ENCODE measurements at regions not wholly inside any gene's neighbourhood (a gene's known extent, or its start where the extent isn't known, plus 50 kb on each side); places are given as distances from the start of the nearest gene placed in this dataset.
"Not testable (repeated sequence)": the region's sequence is repeated elsewhere in the genome, so short reads cannot be mapped to it uniquely, and the experiment has no call there.

GRCh38 chr1:88581703-88582102 is 102.4 kb upstream of the PKN2 start:
- no peak for DNase-seq (ENCODE audit: low spot score)
- no peak overlapping the region for H3K4me3 ChIP-seq (ENCODE audit: low read length in 2 of 2)
- no peaks in the 10 kb centered on the region for H3K36me3 ChIP-seq (replicated peaks in 1 of 2; ENCODE audit: control insufficient read depth in 2 of 2, insufficient read depth in 2 of 2, low read length in 2 of 2)
- H3K14ac ChIP-seq (ENCODE audit: low read length), result no peak overlapping the region
- H3K4ac ChIP-seq (ENCODE audit: low read length), result no peak overlapping the region
- H2AFZ ChIP-seq (ENCODE audit: low read length), result no peak overlapping the region
- no peak overlapping the region for H2BK15ac ChIP-seq (ENCODE audit: low read length)
- no peak overlapping the region for H4K91ac ChIP-seq (ENCODE audit: low read depth, low read length, poor library complexity)
- no CpG with 5 or more reads among the region's 2 CpGs for WGBS, 2 donors (ENCODE audit: extremely low coverage in 2 of 2, insufficient read length in 2 of 2, insufficient replicate concordance in 1 of 2)
- H2BK120ac ChIP-seq (ENCODE audit: low read depth, low read length), result no peak overlapping the region
- H2AK5ac ChIP-seq (ENCODE audit: low read depth, low read length), result no peak overlapping the region
- no peak overlapping the region for H3K27ac ChIP-seq (replicated peaks; ENCODE audit: low read length)
- no peak overlapping the region for H4K8ac ChIP-seq (ENCODE audit: low read depth, low read length)
- no peaks in the 10 kb centered on the region for H3K4me1 ChIP-seq (ENCODE audit: control insufficient read depth in 2 of 2, insufficient read depth in 1 of 2, low read depth in 1 of 2, low read length in 2 of 2)
- H3K18ac ChIP-seq (ENCODE audit: low read length), result no peak overlapping the region
- no peak overlapping the region for H2BK12ac ChIP-seq (ENCODE audit: low read length)
- no peak overlapping the region for H2BK5ac ChIP-seq (ENCODE audit: low read length)
- no peak overlapping the region for H3K9ac ChIP-seq (ENCODE audit: low read depth, low read length, poor library complexity)
- H3K79me1 ChIP-seq (ENCODE audit: low read depth, low read length), result no peaks in the 10 kb centered on the region
- H3K9me3 ChIP-seq (replicated peaks in 1 of 2; ENCODE audit: control insufficient read depth in 2 of 2, insufficient read depth in 1 of 2, low read depth in 1 of 2, low read length in 2 of 2), result no peaks in the 10 kb centered on the region
- no peak overlapping the region for H3K23ac ChIP-seq (ENCODE audit: low read depth, low read length, poor library complexity)
- no peak overlapping the region for H3K4me2 ChIP-seq (ENCODE audit: insufficient read depth, low read length, poor library complexity, severe bottlenecking)
- H3K27me3 ChIP-seq (ENCODE audit: control insufficient read depth in 3 of 3, insufficient read depth in 3 of 3, low read depth in 1 of 3, low read length in 3 of 3), result no peaks in the 10 kb centered on the region

- Histone ChIP-seq H4K91ac (ENCODE audit: low read depth, low read length, poor library complexity) (no peak overlapping the region), H3K9ac (ENCODE audit: low read depth, low read length, poor library complexity) (no peak overlapping the region), H2AFZ (ENCODE audit: low read length) (no peak overlapping the region), H3K36me3 (replicated peaks in 1 of 2; ENCODE audit: control insufficient read depth in 2 of 2, insufficient read depth in 2 of 2, low read length in 2 of 2) (no peaks in the 10 kb centered on the region), H2BK5ac (ENCODE audit: low read length) (no peak overlapping the region), H3K4me2 (ENCODE audit: insufficient read depth, low read length, poor library complexity, severe bottlenecking) (no peak overlapping the region), H3K18ac (ENCODE audit: low read length) (no peak overlapping the region), H3K14ac (ENCODE audit: low read length) (no peak overlapping the region), H2AK5ac (ENCODE audit: low read depth, low read length) (no peak overlapping the region), H3K79me1 (ENCODE audit: low read depth, low read length) (no peaks in the 10 kb centered on the region), H2BK12ac (ENCODE audit: low read length) (no peak overlapping the region), H2BK120ac (ENCODE audit: low read depth, low read length) (no peak overlapping the region), H3K27ac (replicated peaks; ENCODE audit: low read length) (no peak overlapping the region), H3K9me3 (replicated peaks in 1 of 2; ENCODE audit: control insufficient read depth in 2 of 2, insufficient read depth in 1 of 2, low read depth in 1 of 2, low read length in 2 of 2) (no peaks in the 10 kb centered on the region), H2BK15ac (ENCODE audit: low read length) (no peak overlapping the region), H3K27me3 (ENCODE audit: control insufficient read depth in 3 of 3, insufficient read depth in 3 of 3, low read depth in 1 of 3, low read length in 3 of 3) (no peaks in the 10 kb centered on the region), H3K4me1 (ENCODE audit: control insufficient read depth in 2 of 2, insufficient read depth in 1 of 2, low read depth in 1 of 2, low read length in 2 of 2) (no peaks in the 10 kb centered on the region), H3K23ac (ENCODE audit: low read depth, low read length, poor library complexity) (no peak overlapping the region), H4K8ac (ENCODE audit: low read depth, low read length) (no peak overlapping the region), H3K4me3 (ENCODE audit: low read length in 2 of 2) (no peak overlapping the region), H3K4ac (ENCODE audit: low read length) (no peak overlapping the region)
- no peak for DNase-seq (ENCODE audit: low spot score)
Observed at GRCh38 chr1:88593358-88593757, 90.7 kb upstream of the PKN2 start.

GRCh38 chr1:88595355-88596002 is 88.6 kb upstream of the PKN2 start:
- H2BK12ac ChIP-seq (ENCODE audit: low read length), result no peak overlapping the region
- H3K4me1 ChIP-seq (ENCODE audit: control insufficient read depth in 2 of 2, insufficient read depth in 1 of 2, low read depth in 1 of 2, low read length in 2 of 2), result no peaks in the 10 kb centered on the region
- no peak overlapping the region for H2BK15ac ChIP-seq (ENCODE audit: low read length)
- no peak overlapping the region for H3K4ac ChIP-seq (ENCODE audit: low read length)
- no peak overlapping the region for H2BK120ac ChIP-seq (ENCODE audit: low read depth, low read length)
- H3K27ac ChIP-seq (replicated peaks; ENCODE audit: low read length), result no peak overlapping the region
- no peak overlapping the region for H2AK5ac ChIP-seq (ENCODE audit: low read depth, low read length)
- no peaks in the 10 kb centered on the region for H3K9me3 ChIP-seq (replicated peaks in 1 of 2; ENCODE audit: control insufficient read depth in 2 of 2, insufficient read depth in 1 of 2, low read depth in 1 of 2, low read length in 2 of 2)
- WGBS, 2 donors (ENCODE audit: extremely low coverage in 2 of 2, insufficient read length in 2 of 2, insufficient replicate concordance in 1 of 2), result no CpG with 5 or more reads among the region's 4 CpGs
- no peak overlapping the region for H3K4me2 ChIP-seq (ENCODE audit: insufficient read depth, low read length, poor library complexity, severe bottlenecking)
- no peaks in the 10 kb centered on the region for H3K36me3 ChIP-seq (replicated peaks in 1 of 2; ENCODE audit: control insufficient read depth in 2 of 2, insufficient read depth in 2 of 2, low read length in 2 of 2)
- no peak overlapping the region for H3K23ac ChIP-seq (ENCODE audit: low read depth, low read length, poor library complexity)
- no peak overlapping the region for H2BK5ac ChIP-seq (ENCODE audit: low read length)
- H3K4me3 ChIP-seq (ENCODE audit: low read length in 2 of 2), result no peak overlapping the region
- H3K9ac ChIP-seq (ENCODE audit: low read depth, low read length, poor library complexity), result no peak overlapping the region
- no peaks in the 10 kb centered on the region for H3K79me1 ChIP-seq (ENCODE audit: low read depth, low read length)
- DNase-seq (ENCODE audit: low spot score), result no peak
- no peak overlapping the region for H3K18ac ChIP-seq (ENCODE audit: low read length)
- no peak overlapping the region for H4K91ac ChIP-seq (ENCODE audit: low read depth, low read length, poor library complexity)
- H3K27me3 ChIP-seq (ENCODE audit: control insufficient read depth in 3 of 3, insufficient read depth in 3 of 3, low read depth in 1 of 3, low read length in 3 of 3), result no peaks in the 10 kb centered on the region
- no peak overlapping the region for H3K14ac ChIP-seq (ENCODE audit: low read length)
- no peak overlapping the region for H4K8ac ChIP-seq (ENCODE audit: low read depth, low read length)
- H2AFZ ChIP-seq (ENCODE audit: low read length), result no peak overlapping the region

GRCh38 chr1:88597973-88598372 is 86.1 kb upstream of the PKN2 start:
- H3K23ac ChIP-seq (ENCODE audit: low read depth, low read length, poor library complexity); H2BK12ac ChIP-seq (ENCODE audit: low read length); H2BK5ac ChIP-seq (ENCODE audit: low read length); DNase-seq (ENCODE audit: low spot score); H3K18ac ChIP-seq (ENCODE audit: low read length); H3K14ac ChIP-seq (ENCODE audit: low read length); H3K4ac ChIP-seq (ENCODE audit: low read length); H2BK120ac ChIP-seq (ENCODE audit: low read depth, low read length); H3K27me3 ChIP-seq (ENCODE audit: control insufficient read depth in 3 of 3, insufficient read depth in 3 of 3, low read depth in 1 of 3, low read length in 3 of 3); H3K27ac ChIP-seq (replicated peaks; ENCODE audit: low read length); H4K8ac ChIP-seq (ENCODE audit: low read depth, low read length); H3K4me1 ChIP-seq (ENCODE audit: control insufficient read depth in 2 of 2, insufficient read depth in 1 of 2, low read depth in 1 of 2, low read length in 2 of 2); H2BK15ac ChIP-seq (ENCODE audit: low read length); H3K4me3 ChIP-seq (ENCODE audit: low read length in 2 of 2); H4K91ac ChIP-seq (ENCODE audit: low read depth, low read length, poor library complexity); H3K9ac ChIP-seq (ENCODE audit: low read depth, low read length, poor library complexity); H2AK5ac ChIP-seq (ENCODE audit: low read depth, low read length); H3K9me3 ChIP-seq (replicated peaks in 1 of 2; ENCODE audit: control insufficient read depth in 2 of 2, insufficient read depth in 1 of 2, low read depth in 1 of 2, low read length in 2 of 2); H2AFZ ChIP-seq (ENCODE audit: low read length); H3K4me2 ChIP-seq (ENCODE audit: insufficient read depth, low read length, poor library complexity, severe bottlenecking); H3K79me1 ChIP-seq (ENCODE audit: low read depth, low read length); H3K36me3 ChIP-seq (replicated peaks in 1 of 2; ENCODE audit: control insufficient read depth in 2 of 2, insufficient read depth in 2 of 2, low read length in 2 of 2): not testable (repeated sequence)
- no CpG with 5 or more reads among the region's 1 CpG for WGBS, 2 donors (ENCODE audit: extremely low coverage in 2 of 2, insufficient read length in 2 of 2, insufficient replicate concordance in 1 of 2)
